ENCODE measurements at regions not wholly inside any gene's neighbourhood (a gene's known extent, or its start where the extent isn't known, plus 50 kb on each side); places are given as distances from the start of the nearest gene placed in this dataset.
"Not testable (repeated sequence)": the region's sequence is repeated elsewhere in the genome, so short reads cannot be mapped to it uniquely, and the experiment has no call there.

- Mint-ChIP-seq H3K27ac (no peak overlapping the region), H3K36me3 (ENCODE audit: insufficient read depth in 2 of 2) (no peaks in the 10 kb centered on the region), H3K4me1 (ENCODE audit: low read depth) (no peaks in the 10 kb centered on the region), H3K9me3 (no peaks in the 10 kb centered on the region), H3K27me3 (ENCODE audit: low read depth) (peaks cover 16% of the 10 kb centered on the region), H3K4me3 (no peak overlapping the region)
- DNase-seq = no peak
- ATAC-seq (replicated peaks in 1 of 2) = no peak
Observed at GRCh38 chr2:191500884-191501560, 176.9 kb upstream of the NABP1 start.

- Mint-ChIP-seq H3K9me3 (no peaks in the 10 kb centered on the region), H3K27me3 (ENCODE audit: low read depth) (peaks cover 14% of the 10 kb centered on the region), H3K4me1 (ENCODE audit: low read depth) (no peaks in the 10 kb centered on the region), H3K27ac (no peak overlapping the region), H3K36me3 (ENCODE audit: insufficient read depth in 2 of 2) (no peaks in the 10 kb centered on the region), H3K4me3 (no peak overlapping the region)
- no peak for DNase-seq
- ATAC-seq (replicated peaks in 1 of 2) = no peak
Observed at GRCh38 chr2:191501561-191502168, 176.3 kb upstream of the NABP1 start.

GRCh38 chr2:191506515-191506914 is 171.4 kb upstream of the NABP1 start:
- Mint-ChIP-seq H3K27ac (no peak overlapping the region), H3K27me3 (ENCODE audit: low read depth) (no peaks in the 10 kb centered on the region), H3K4me3 (no peak overlapping the region), H3K9me3 (peaks cover 6 to 8% of the 10 kb centered on the region in 2 donors), H3K36me3 (ENCODE audit: insufficient read depth in 2 of 2) (peaks cover 0 to 4% of the 10 kb centered on the region in 2 donors), H3K4me1 (ENCODE audit: low read depth) (no peaks in the 10 kb centered on the region)
- ATAC-seq (replicated peaks in 1 of 2) = no peak
- no peak for DNase-seq

GRCh38 chr2:191507252-191507853 is 170.6 kb upstream of the NABP1 start:
- not testable (repeated sequence) for H3K9me3 Mint-ChIP-seq; H3K27ac Mint-ChIP-seq; ATAC-seq (replicated peaks in 1 of 2); H3K4me3 Mint-ChIP-seq; H3K4me1 Mint-ChIP-seq (ENCODE audit: low read depth); H3K36me3 Mint-ChIP-seq (ENCODE audit: insufficient read depth in 2 of 2); H3K27me3 Mint-ChIP-seq (ENCODE audit: low read depth); DNase-seq

- Mint-ChIP-seq H3K4me1 (ENCODE audit: low read depth) (no peaks in the 10 kb centered on the region), H3K27me3 (ENCODE audit: low read depth) (no peaks in the 10 kb centered on the region), H3K9me3 (peaks cover 6 to 8% of the 10 kb centered on the region in 2 donors), H3K4me3 (no peak overlapping the region), H3K27ac (no peak overlapping the region), H3K36me3 (ENCODE audit: insufficient read depth in 2 of 2) (peaks cover 0 to 4% of the 10 kb centered on the region in 2 donors)
- no peak for ATAC-seq (replicated peaks in 1 of 2)
- DNase-seq = no peak
Observed at GRCh38 chr2:191508738-191509137, 169.2 kb upstream of the NABP1 start.

GRCh38 chr2:191512216-191512835 is 165.6 kb upstream of the NABP1 start:
- Mint-ChIP-seq H3K27me3 (ENCODE audit: low read depth) (no peaks in the 10 kb centered on the region), H3K4me3 (no peak overlapping the region), H3K27ac (no peak overlapping the region), H3K4me1 (ENCODE audit: low read depth) (no peaks in the 10 kb centered on the region), H3K36me3 (ENCODE audit: insufficient read depth in 2 of 2) (peaks cover 0 to 4% of the 10 kb centered on the region in 2 donors), H3K9me3 (peaks cover 6% of the 10 kb centered on the region in 2 donors)
- DNase-seq (no peak), ATAC-seq (replicated peaks in 1 of 2) (no peak)

GRCh38 chr2:191512874-191513273 is 165.1 kb upstream of the NABP1 start:
- H3K36me3 Mint-ChIP-seq (ENCODE audit: insufficient read depth in 2 of 2) = peaks cover 0 to under 1% of the 10 kb centered on the region in 2 donors
- DNase-seq (no peak), ATAC-seq (replicated peaks in 1 of 2) (no peak)
- no peaks in the 10 kb centered on the region for H3K27me3 Mint-ChIP-seq (ENCODE audit: low read depth)
- no peaks in the 10 kb centered on the region for H3K4me1 Mint-ChIP-seq (ENCODE audit: low read depth)
- no peak overlapping the region for H3K27ac Mint-ChIP-seq
- H3K4me3 Mint-ChIP-seq = no peak overlapping the region
- H3K9me3 Mint-ChIP-seq = peaks cover 2% of the 10 kb centered on the region in 2 donors

GRCh38 chr2:191514613-191515012 is 163.3 kb upstream of the NABP1 start:
- Mint-ChIP-seq H3K9me3 (no peaks in the 10 kb centered on the region), H3K4me3 (no peak overlapping the region), H3K27ac (no peak overlapping the region), H3K4me1 (ENCODE audit: low read depth) (no peaks in the 10 kb centered on the region), H3K36me3 (ENCODE audit: insufficient read depth in 2 of 2) (no peaks in the 10 kb centered on the region), H3K27me3 (ENCODE audit: low read depth) (peaks cover 1% of the 10 kb centered on the region)
- no peak for ATAC-seq (replicated peaks in 1 of 2)
- no peak for DNase-seq

- H3K27me3 Mint-ChIP-seq (ENCODE audit: low read depth) = peaks cover 5% of the 10 kb centered on the region
- no peak for DNase-seq
Observed at GRCh38 chr2:191515551-191515950, 162.4 kb upstream of the NABP1 start.

GRCh38 chr2:191516260-191516659 is 161.7 kb upstream of the NABP1 start:
- H3K36me3 Mint-ChIP-seq (ENCODE audit: insufficient read depth in 2 of 2) = no peaks in the 10 kb centered on the region
- no peak overlapping the region for H3K4me3 Mint-ChIP-seq
- no peaks in the 10 kb centered on the region for H3K9me3 Mint-ChIP-seq
- ATAC-seq (replicated peaks in 1 of 2) (no peak), DNase-seq (no peak)
- no peaks in the 10 kb centered on the region for H3K4me1 Mint-ChIP-seq (ENCODE audit: low read depth)
- H3K27ac Mint-ChIP-seq = no peak overlapping the region
- peaks cover 5% of the 10 kb centered on the region for H3K27me3 Mint-ChIP-seq (ENCODE audit: low read depth)

More at GRCh38 chr2:191515551-191515950, 162.4 kb upstream of the NABP1 start:
- no peaks in the 10 kb centered on the region for H3K4me1 Mint-ChIP-seq (ENCODE audit: low read depth)
- ATAC-seq (replicated peaks in 1 of 2) = no peak
- no peaks in the 10 kb centered on the region for H3K9me3 Mint-ChIP-seq
- no peak overlapping the region for H3K27ac Mint-ChIP-seq
- H3K4me3 Mint-ChIP-seq = no peak overlapping the region
- H3K36me3 Mint-ChIP-seq (ENCODE audit: insufficient read depth in 2 of 2) = no peaks in the 10 kb centered on the region

- DNase-seq = no peak
- Mint-ChIP-seq H3K4me1 (ENCODE audit: low read depth) (no peaks in the 10 kb centered on the region), H3K4me3 (no peak overlapping the region), H3K36me3 (ENCODE audit: insufficient read depth in 2 of 2) (no peaks in the 10 kb centered on the region), H3K9me3 (no peaks in the 10 kb centered on the region), H3K27ac (no peak overlapping the region), H3K27me3 (ENCODE audit: low read depth) (peaks cover 5% of the 10 kb centered on the region)
- ATAC-seq (replicated peaks in 1 of 2) = no peak
Observed at GRCh38 chr2:191521608-191522208, 156.2 kb upstream of the NABP1 start.

GRCh38 chr2:191522478-191523120 is 155.3 kb upstream of the NABP1 start:
- DNase-seq (no peak), ATAC-seq (replicated peaks in 1 of 2) (no peak)
- no peak overlapping the region for H3K27ac Mint-ChIP-seq
- H3K4me3 Mint-ChIP-seq = no peak overlapping the region
- H3K36me3 Mint-ChIP-seq (ENCODE audit: insufficient read depth in 2 of 2) = no peaks in the 10 kb centered on the region
- no peaks in the 10 kb centered on the region for H3K9me3 Mint-ChIP-seq
- peaks cover 5% of the 10 kb centered on the region for H3K27me3 Mint-ChIP-seq (ENCODE audit: low read depth)
- H3K4me1 Mint-ChIP-seq (ENCODE audit: low read depth) = no peaks in the 10 kb centered on the region

GRCh38 chr2:191526091-191526490 is 151.8 kb upstream of the NABP1 start:
- Mint-ChIP-seq H3K36me3 (ENCODE audit: insufficient read depth in 2 of 2) (no peaks in the 10 kb centered on the region), H3K9me3 (peaks cover 0 to 2% of the 10 kb centered on the region in 2 donors), H3K4me3 (no peak overlapping the region), H3K27me3 (ENCODE audit: low read depth) (no peaks in the 10 kb centered on the region), H3K4me1 (ENCODE audit: low read depth) (peaks cover 5% of the 10 kb centered on the region), H3K27ac (no peak overlapping the region)
- no peak for ATAC-seq (replicated peaks in 1 of 2)
- DNase-seq = no peak

Data from activated T-cell treated with anti-CD3 and anti-CD28 coated beads, Interleukin-2, amount 50 U/mL, for 72 hours (primary cell).